ENCODE measurements at regions not wholly inside any gene's neighbourhood (a gene's known extent, or its start where the extent isn't known, plus 50 kb on each side); places are given as distances from the start of the nearest gene placed in this dataset.

- DNase-seq, result peak; percentile 16
These were observed 893.7 kb upstream of the FAM98A start for GRCh38 chr2:34492561-34493455.

- DNase-seq, result no peak
These were observed 887.9 kb upstream of the FAM98A start for GRCh38 chr2:34486965-34487364.

- no peak for DNase-seq
These were observed 882.4 kb upstream of the FAM98A start for GRCh38 chr2:34481542-34481941.

GRCh38 chr2:34480366-34480765 lies 881.3 kb upstream of the FAM98A start:
- DNase-seq, result no peak

- no peak for DNase-seq
These were observed 876.1 kb upstream of the FAM98A start for GRCh38 chr2:34475156-34475555.

- DNase-seq, result no peak
These were observed 875.5 kb upstream of the FAM98A start for GRCh38 chr2:34474646-34475045.

DNA sequence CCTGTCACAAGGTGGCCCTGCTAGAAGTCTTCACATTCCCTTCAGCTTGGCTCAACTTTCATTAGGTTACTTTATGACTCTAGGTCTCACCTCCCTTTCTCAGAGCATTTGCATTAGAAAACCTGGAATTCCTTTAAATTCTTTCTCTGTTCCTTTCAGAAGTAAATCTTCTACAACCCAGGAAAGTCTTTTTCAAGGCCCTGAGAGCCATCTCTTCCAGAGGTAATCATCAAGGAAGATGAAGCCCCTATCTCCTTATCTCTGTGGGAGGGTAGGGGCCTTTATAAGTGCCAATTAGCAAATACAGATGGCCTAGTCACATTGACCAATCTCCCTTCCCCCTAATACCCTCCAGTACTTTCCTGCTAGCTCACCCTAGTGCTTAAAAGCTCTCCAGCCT lies 848.0 kb upstream of the FAM98A start:
- DNase-seq, result no peak

DNA sequence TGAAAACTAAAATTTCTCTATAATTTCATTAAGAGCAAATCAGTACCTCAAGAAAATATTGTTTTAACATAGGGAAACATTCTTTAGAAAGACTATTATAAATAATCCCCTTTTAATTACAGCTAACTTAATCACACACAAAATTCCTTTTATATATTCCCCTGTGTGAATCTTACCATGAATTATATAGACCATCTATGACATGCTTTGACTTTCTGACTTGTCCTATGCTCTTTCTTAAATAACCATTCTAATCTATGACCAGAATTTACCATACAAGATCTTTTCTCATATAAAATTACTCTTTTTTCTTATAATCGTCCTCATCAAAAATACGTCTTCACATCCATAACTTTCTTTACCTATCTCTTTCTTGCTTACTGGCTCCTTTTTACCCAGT lies 824.2 kb upstream of the FAM98A start:
- DNase-seq, result no peak

- DNase-seq, result no peak
These were observed 820.8 kb upstream of the FAM98A start for GRCh38 chr2:34419856-34420255.

DNA sequence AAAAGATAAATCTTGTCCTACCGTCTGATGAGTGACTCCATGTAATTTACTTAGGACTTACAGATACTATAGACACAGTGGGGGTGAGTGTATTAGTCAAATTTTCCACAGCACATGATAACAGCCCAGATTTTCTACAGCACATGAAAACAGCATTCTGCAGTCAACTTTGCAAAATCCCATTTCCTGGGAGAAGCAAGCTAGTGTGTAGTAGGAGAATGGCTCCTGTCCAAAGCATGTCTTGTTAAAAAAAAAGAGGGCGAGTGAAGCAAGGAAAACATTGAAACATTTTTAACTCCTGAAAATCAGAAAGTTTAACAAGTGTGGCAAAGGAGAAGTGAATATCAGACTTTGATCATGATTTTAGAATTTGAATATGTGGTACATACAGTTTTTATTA lies 817.8 kb upstream of the FAM98A start:
- no peak for DNase-seq

DNA sequence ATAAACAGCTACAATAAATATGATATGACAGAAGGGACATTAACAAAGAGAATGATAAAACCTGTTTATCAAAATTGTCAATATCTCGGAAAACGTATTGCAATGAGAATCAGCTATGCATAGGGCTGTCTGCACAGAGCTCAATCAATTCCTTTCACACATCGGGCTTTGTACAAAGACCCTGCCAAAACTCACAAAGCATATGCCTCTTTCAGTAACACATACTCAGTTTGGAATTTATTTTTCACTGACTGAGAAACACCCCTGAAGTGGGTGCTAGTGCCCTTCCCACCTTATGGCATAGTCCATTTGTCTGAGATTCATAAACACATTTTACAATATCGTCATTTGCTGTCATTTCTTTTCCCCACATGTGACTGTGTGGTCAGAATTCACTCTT lies 815.8 kb upstream of the FAM98A start:
- DNase-seq, result no peak

- no peak for DNase-seq
These were observed 809.0 kb upstream of the FAM98A start for GRCh38 chr2:34408100-34408499.

GRCh38 chr2:34403512-34403911 lies 804.4 kb upstream of the FAM98A start:
- no peak for DNase-seq

DNA sequence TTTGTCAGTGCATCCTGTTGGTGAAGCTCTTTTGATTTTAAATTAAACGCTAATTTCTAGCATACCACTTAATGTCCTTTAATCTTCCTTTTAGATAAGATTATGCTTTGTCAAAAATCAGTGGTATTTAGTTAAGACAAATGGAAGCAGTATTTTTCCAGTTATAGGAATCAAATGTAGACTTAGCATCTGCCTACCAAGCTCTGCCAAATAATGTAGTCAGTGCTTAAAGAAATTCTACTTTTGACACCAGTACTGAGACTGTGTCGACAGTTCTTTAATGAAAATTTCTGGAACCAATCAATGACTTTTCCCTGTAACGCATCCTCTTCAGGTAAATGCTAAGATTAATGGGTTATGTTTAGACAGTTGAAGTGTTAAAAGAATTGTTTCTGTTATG lies 803.3 kb upstream of the FAM98A start:
- no peak for DNase-seq

DNA sequence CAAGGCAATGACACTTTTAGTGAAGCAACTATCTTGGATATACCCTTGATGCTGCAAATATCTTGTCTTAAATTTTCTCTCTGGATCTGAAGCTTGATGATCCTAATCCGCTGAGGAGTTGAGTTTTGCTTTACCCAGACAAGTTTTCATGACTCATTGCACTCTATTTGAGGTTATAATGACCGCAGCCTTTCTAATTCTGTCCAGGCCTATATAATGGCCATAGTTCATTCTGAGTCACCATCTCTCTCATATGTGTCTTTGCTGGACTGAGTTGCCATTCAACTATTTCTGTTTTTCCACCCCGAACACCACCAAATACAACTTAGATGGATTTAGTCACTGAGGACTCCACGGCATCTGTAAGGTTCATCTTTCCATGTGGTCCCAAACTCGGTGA lies 802.1 kb upstream of the FAM98A start:
- no peak for DNase-seq

DNA sequence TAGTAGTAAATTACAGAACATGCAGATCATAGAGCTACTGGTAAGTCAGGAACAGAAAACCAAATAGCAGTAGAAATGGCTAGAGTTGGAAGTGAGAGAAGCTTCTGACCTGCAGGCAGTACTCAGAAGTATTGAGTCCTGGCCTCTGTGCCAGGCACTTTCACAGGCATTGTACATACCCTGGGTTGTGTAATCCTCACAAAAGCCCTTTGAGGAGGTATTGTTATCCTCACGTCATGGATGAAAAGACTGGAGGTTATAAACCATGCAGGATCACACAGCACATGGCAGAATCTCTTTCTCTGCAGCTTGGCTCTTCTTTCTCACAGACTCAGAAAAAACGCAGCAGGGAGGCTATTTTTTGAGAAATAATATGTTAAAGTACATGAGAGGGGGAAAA lies 789.3 kb upstream of the FAM98A start:
- no peak for DNase-seq

- no peak for DNase-seq
These were observed 788.4 kb upstream of the FAM98A start for GRCh38 chr2:34387536-34387935.

DNA sequence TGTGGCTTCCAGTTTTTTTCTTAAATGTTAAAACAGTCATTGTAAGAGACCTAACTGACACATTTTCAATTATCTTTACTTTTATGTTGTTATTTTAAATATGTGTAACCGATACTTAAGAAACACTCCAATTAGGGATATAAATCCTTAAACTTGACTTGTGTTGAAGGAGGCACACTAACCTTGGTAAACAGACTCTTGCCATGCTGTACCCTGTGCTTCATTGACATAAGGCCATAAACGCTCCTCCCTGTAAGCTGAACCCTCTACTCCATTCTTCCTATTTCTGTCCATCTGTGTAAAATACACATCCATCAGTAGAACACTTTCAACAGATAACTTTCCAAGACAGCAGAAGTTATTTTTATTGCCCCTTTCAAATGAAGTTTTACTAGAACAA lies 780.5 kb upstream of the FAM98A start:
- DNase-seq, result no peak

DNA sequence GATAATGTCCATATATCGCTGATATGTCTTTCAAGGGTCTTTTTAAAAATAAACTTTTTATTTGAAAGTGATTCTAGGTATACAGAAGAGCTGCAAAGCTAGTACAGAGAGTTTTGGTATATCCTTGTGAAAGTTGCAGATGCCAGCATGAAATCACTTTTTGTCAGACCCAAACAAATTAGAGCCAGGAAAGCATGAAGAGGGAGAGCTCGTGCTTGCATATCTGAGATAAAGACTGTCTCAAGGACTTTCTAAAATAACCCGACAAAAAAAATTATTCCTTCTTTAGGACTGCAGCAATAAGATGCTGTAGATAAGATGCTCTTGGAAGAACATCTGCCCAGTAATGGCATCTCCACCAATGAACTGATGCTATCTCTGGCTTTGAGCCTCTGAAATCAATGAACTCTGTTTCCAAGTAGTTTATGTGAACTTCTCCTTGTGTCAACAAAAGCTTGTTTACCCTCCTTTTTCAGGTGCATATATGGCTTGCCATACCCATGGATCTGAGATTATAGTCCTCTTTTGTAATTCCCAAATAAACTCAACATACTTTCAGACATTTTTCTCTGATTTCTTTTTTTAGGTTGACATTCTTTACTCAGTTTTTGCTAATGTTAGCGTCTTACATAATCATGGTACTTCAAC lies 774.6 kb upstream of the FAM98A start:
- no peak for DNase-seq

DNA sequence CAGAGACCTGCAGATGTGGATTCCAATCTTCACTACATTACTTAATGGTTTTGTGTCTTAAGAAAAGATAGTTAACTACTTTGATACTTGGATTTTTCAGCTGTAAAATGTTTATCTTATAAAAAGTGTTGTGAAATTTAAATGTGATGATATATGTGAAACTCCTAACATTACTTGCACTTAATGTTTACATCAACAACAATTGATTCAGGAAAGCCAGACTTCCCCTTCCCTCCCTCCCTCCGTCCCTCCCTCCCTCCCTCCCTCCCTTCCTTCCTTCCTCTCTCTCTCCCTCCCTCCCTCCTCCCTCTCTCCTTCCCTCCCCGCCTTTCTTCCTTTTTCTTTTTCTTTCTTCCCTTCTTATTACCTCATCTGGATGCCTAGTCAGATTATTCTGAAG lies 773.9 kb upstream of the FAM98A start:
- DNase-seq, result no peak

- DNase-seq, result no peak
These were observed 772.6 kb upstream of the FAM98A start for GRCh38 chr2:34371711-34372110.

GRCh38 chr2:34368304-34368703 lies 769.2 kb upstream of the FAM98A start:
- DNase-seq, result no peak

- DNase-seq, result no peak
These were observed 766.8 kb upstream of the FAM98A start for GRCh38 chr2:34365932-34366331.

DNA sequence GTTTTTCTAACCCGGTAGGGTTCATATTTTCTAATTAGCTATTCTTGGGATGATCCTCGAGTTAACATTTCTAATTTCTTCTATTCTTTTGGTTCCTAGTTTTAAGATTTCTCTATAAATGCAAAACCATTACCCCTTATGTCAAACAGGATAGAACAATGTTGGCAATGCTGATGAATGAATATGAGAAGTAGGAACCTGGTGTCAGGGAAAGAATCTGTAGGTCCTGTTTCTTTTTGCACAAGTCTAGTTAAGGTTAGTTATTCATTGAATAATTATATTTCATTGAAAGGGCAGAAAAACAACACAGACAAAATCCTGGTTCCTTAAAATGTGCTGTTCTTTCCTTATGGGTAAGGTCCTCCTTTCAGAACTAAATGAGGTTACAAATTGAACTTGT lies 766.4 kb upstream of the FAM98A start:
- DNase-seq, result no peak

Data from RPMI8226 (cell line).